Testis (tissue), 2 donors: ENCODE measurements at regions not wholly inside any gene's neighbourhood (a gene's known extent, or its start where the extent isn't known, plus 50 kb on each side); places are given as distances from the start of the nearest gene placed in this dataset.

ENCODE experiments used
- POLR2A ChIP-seq: fragments of 450-650 bp; IDR thresholded peaks from one replicate; pipeline ENCODE4 v1.6.1; 2017; ENCODE audit warnings: antibody characterized with exemption, mild to moderate bottlenecking, moderate library complexity
- TF ChIP-seq, protein P1 (sequence below), 3 experiments: fragments of 450-650 bp in 2 of 3; fragments of 200-600 bp in 1 of 3; sonication (generic) in 1 of 3; IDR thresholded peaks; one replicate each; pipeline ENCODE4 v1.5.1; 2016 to 2019; ENCODE audit warnings: antibody characterized with exemption in 3 of 3, mild to moderate bottlenecking in 2 of 3, moderate library complexity in 1 of 3

DNA sequence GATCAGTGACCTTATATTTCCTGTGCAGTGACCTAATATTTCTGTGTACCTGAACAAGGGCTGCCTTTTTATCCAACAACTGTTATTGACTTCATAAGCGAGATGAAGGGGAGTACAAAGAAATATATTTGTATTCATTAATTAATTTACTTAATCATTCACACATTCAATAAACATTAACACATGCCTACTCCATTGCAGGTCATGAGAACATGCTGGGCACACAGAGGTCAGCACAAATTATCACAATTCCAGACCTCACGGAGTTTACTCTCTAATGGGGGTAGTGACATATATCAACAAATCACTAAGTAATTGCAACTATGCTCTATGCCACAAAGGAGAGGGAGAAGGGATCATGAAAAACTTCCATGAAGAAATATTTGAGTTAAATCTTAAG is 614.6 kb downstream of the TOX3 start:
- TF ChIP-seq, protein P1, sequence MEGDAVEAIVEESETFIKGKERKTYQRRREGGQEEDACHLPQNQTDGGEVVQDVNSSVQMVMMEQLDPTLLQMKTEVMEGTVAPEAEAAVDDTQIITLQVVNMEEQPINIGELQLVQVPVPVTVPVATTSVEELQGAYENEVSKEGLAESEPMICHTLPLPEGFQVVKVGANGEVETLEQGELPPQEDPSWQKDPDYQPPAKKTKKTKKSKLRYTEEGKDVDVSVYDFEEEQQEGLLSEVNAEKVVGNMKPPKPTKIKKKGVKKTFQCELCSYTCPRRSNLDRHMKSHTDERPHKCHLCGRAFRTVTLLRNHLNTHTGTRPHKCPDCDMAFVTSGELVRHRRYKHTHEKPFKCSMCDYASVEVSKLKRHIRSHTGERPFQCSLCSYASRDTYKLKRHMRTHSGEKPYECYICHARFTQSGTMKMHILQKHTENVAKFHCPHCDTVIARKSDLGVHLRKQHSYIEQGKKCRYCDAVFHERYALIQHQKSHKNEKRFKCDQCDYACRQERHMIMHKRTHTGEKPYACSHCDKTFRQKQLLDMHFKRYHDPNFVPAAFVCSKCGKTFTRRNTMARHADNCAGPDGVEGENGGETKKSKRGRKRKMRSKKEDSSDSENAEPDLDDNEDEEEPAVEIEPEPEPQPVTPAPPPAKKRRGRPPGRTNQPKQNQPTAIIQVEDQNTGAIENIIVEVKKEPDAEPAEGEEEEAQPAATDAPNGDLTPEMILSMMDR (IDR thresholded peaks at IDR 0.05) = no peak
- no peak for TF ChIP-seq POLR2A
